PC-9 (cell line): ENCODE measurements at regions not wholly inside any gene's neighbourhood (a gene's known extent, or its start where the extent isn't known, plus 50 kb on each side); places are given as distances from the start of the nearest gene placed in this dataset.

Source experiments
- CTCF ChIP-seq: fragments of 200-600 bp; sonication (generic); conservative IDR thresholded peaks from 2 replicates; pipeline ENCODE4 v1.6.1; 2017; ENCODE audit warnings: mixed run types, antibody characterized with exemption, mild to moderate bottlenecking, moderate library complexity
- EZH2 ChIP-seq: fragments of 200-600 bp; sonication (generic); IDR thresholded peaks from 2 replicates; pipeline ENCODE4 v1.8.0; 2017; ENCODE audit warnings: antibody characterized with exemption, low read depth

GRCh38 chr4:178738026-178738425, 1295.8 kb upstream of the AGA start:
- no peak for TF ChIP-seq CTCF
- no peak for TF ChIP-seq EZH2
